Astrocyte (in vitro differentiated cells and primary cell): ENCODE measurements at regions not wholly inside any gene's neighbourhood (a gene's known extent, or its start where the extent isn't known, plus 50 kb on each side); places are given as distances from the start of the nearest gene placed in this dataset.

ENCODE experiments used
- DNase-seq: peaks from one replicate; pipeline ENCODE4 v3.0.0-alpha.2; 2010; ENCODE audit warnings: low read depth
- FAIRE-seq: peaks from 2 replicates; lab custom pipeline; 2011; peaks lifted over from hg19 to GRCh38; lab: Jason Lieb, UNC
- H2AFZ ChIP-seq: 2 replicates; pipeline ENCODE4 v1.6.0; 2012; ENCODE audit warnings: low read depth, low read length, inconsistent platforms
- H3K27ac ChIP-seq: 2 replicates; pipeline ENCODE4 v1.5.1; 2011; ENCODE audit warnings: low read depth, low read length, inconsistent platforms
- H3K27me3 ChIP-seq: 2 replicates; pipeline ENCODE4 v1.6.0; 2011; ENCODE audit warnings: low read length, inconsistent platforms; ENCODE audit not compliant: insufficient read depth
- H3K36me3 ChIP-seq: 2 replicates; pipeline ENCODE4 v1.5.1; 2011; ENCODE audit warnings: low read length, inconsistent platforms; ENCODE audit not compliant: insufficient read depth
- H3K4me1 ChIP-seq: 2 replicates; pipeline ENCODE4 v1.5.1; 2011; ENCODE audit warnings: low read length, inconsistent platforms; ENCODE audit not compliant: insufficient read depth
- H3K4me2 ChIP-seq: 2 replicates; pipeline ENCODE4 v1.6.0; 2012; ENCODE audit warnings: low read length, inconsistent platforms
- H3K4me3 ChIP-seq: 2 replicates; pipeline ENCODE4 v1.5.1; 2011; ENCODE audit warnings: low read depth, mild to moderate bottlenecking, low read length, inconsistent platforms; ENCODE audit not compliant: insufficient read depth
- H3K79me2 ChIP-seq: 2 replicates; pipeline ENCODE4 v1.6.0; 2012; ENCODE audit warnings: mild to moderate bottlenecking, low read length, inconsistent platforms; ENCODE audit not compliant: insufficient read depth
- H3K9ac ChIP-seq: 2 replicates; pipeline ENCODE4 v1.6.0; 2012; ENCODE audit warnings: mild to moderate bottlenecking, low read length, inconsistent platforms
- H3K9me3 ChIP-seq: 2 replicates; pipeline ENCODE4 v1.5.1; 2012; ENCODE audit warnings: low read depth, mild to moderate bottlenecking, low read length, inconsistent platforms; ENCODE audit not compliant: insufficient read depth
- H4K20me1 ChIP-seq: 2 replicates; pipeline ENCODE4 v1.6.0; 2012; ENCODE audit warnings: low read length, inconsistent platforms; ENCODE audit not compliant: insufficient read depth
- H3K27ac Mint-ChIP-seq: one replicate; pipeline ENCODE4 v1.8.0; 2021; ENCODE audit warnings: mild to moderate bottlenecking, mixed read lengths; ENCODE audit not compliant: unreplicated experiment
- H3K27me3 Mint-ChIP-seq: one replicate; pipeline ENCODE4 v1.8.0; 2021; ENCODE audit warnings: low read depth, mixed read lengths; ENCODE audit not compliant: unreplicated experiment
- H3K36me3 Mint-ChIP-seq: one replicate; pipeline ENCODE4 v1.8.0; 2021; ENCODE audit warnings: low read depth, mixed read lengths; ENCODE audit not compliant: unreplicated experiment
- H3K4me1 Mint-ChIP-seq: one replicate; pipeline ENCODE4 v1.8.0; 2021; ENCODE audit warnings: low read depth, mixed read lengths; ENCODE audit not compliant: unreplicated experiment
- H3K4me3 Mint-ChIP-seq: one replicate; pipeline ENCODE4 v1.8.0; 2021; ENCODE audit warnings: mild to moderate bottlenecking, moderate library complexity, mixed read lengths; ENCODE audit not compliant: unreplicated experiment
- H3K9me3 Mint-ChIP-seq: one replicate; pipeline ENCODE4 v1.8.0; 2021; ENCODE audit warnings: mild to moderate bottlenecking, mixed read lengths; ENCODE audit not compliant: unreplicated experiment
- EZH2 ChIP-seq: IDR thresholded peaks from 2 replicates; pipeline ENCODE4 v1.6.1; 2012; ENCODE audit warnings: mild to moderate bottlenecking, low read length, inconsistent platforms; ENCODE audit not compliant: insufficient read depth
- TF ChIP-seq, protein P1 (sequence below): IDR thresholded peaks from 2 replicates; pipeline ENCODE4 v1.5.1; 2011; ENCODE audit warnings: low read depth, mild to moderate bottlenecking, inconsistent platforms, low read length, moderate library complexity; ENCODE audit not compliant: insufficient read depth

DNA sequence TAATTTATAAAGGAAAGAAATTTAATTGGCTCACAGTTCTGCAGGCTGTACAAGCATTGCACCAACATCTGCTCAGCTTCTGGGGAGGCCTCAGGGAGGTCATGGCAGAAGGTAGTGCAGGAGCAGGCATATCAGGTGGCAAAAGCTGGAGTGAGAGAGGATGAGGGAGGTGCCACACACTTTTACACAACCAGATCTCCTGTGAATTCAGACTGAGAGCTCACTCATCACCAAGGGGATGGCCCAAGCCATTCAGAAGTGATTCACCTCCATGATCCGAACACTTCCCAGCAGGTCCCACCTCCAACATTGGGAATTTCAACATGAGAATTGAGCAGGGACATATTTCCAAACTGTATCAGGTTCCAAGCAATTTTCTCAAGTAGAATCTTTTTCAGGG lies 84.7 kb upstream of the BRINP1 start:
- no peak for DNase-seq
- Histone ChIP-seq H3K4me3 (no peak overlapping the region), H3K27me3 (no peaks in the 10 kb centered on the region), H3K9me3 (no peaks in the 10 kb centered on the region), H3K27ac (no peak overlapping the region), H3K4me2 (no peak overlapping the region), H3K9ac (no peak overlapping the region), H3K36me3 (no peaks in the 10 kb centered on the region), H3K4me1 (no peaks in the 10 kb centered on the region), H4K20me1 (no peaks in the 10 kb centered on the region), H2AFZ (no peak overlapping the region), H3K79me2 (no peaks in the 10 kb centered on the region)
- Mint-ChIP-seq H3K9me3 (no peaks in the 10 kb centered on the region), H3K4me1 (peaks cover 29% of the 10 kb centered on the region), H3K27ac (no peak overlapping the region), H3K27me3 (peaks cover 4% of the 10 kb centered on the region), H3K36me3 (no peaks in the 10 kb centered on the region), H3K4me3 (no peak overlapping the region)
- FAIRE-seq = no peak
- TF ChIP-seq, protein P1, sequence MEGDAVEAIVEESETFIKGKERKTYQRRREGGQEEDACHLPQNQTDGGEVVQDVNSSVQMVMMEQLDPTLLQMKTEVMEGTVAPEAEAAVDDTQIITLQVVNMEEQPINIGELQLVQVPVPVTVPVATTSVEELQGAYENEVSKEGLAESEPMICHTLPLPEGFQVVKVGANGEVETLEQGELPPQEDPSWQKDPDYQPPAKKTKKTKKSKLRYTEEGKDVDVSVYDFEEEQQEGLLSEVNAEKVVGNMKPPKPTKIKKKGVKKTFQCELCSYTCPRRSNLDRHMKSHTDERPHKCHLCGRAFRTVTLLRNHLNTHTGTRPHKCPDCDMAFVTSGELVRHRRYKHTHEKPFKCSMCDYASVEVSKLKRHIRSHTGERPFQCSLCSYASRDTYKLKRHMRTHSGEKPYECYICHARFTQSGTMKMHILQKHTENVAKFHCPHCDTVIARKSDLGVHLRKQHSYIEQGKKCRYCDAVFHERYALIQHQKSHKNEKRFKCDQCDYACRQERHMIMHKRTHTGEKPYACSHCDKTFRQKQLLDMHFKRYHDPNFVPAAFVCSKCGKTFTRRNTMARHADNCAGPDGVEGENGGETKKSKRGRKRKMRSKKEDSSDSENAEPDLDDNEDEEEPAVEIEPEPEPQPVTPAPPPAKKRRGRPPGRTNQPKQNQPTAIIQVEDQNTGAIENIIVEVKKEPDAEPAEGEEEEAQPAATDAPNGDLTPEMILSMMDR = no peak
- TF ChIP-seq EZH2 = no peak

DNA sequence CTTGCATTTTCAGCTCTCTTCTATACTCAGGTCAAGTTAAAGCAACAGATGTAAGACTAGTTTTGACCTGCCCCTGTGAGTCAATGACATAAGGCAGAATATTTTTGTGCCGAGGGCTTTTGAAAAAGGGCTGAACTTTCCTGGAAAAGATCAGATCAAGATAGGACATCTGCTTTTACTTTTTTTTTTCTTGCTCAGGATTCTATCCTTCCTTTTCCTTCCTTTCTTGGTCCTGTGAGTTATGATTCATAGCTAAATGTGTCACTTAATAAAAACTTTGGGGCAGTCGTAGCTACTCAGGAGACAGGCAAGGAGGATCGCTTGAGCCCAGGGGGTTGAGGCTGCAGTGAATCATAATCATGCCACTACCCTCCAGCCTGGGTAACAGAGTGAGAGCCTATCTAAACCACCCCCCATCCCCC lies 84.3 kb upstream of the BRINP1 start:
- Histone ChIP-seq H3K27me3 (no peaks in the 10 kb centered on the region), H3K4me3 (no peak overlapping the region), H2AFZ (no peak overlapping the region), H3K4me2 (no peak overlapping the region), H4K20me1 (no peaks in the 10 kb centered on the region), H3K4me1 (no peaks in the 10 kb centered on the region), H3K9me3 (no peaks in the 10 kb centered on the region), H3K79me2 (no peaks in the 10 kb centered on the region), H3K27ac (no peak overlapping the region), H3K36me3 (no peaks in the 10 kb centered on the region), H3K9ac (no peak overlapping the region)
- Mint-ChIP-seq H3K9me3 (no peaks in the 10 kb centered on the region), H3K27me3 (peaks cover 4% of the 10 kb centered on the region), H3K4me3 (no peak overlapping the region), H3K36me3 (no peaks in the 10 kb centered on the region), H3K4me1 (peaks cover 29% of the 10 kb centered on the region), H3K27ac (peak overlapping the region; percentile 38)
- TF ChIP-seq, protein P1 = no peak
- TF ChIP-seq EZH2 = no peak
- FAIRE-seq (no peak), DNase-seq (no peak)

GRCh38 chr9:119451426-119451825 lies 82.2 kb upstream of the BRINP1 start:
- no peak overlapping the region for H3K4me3 Mint-ChIP-seq
- no peak for TF ChIP-seq EZH2
- TF ChIP-seq, protein P1 = no peak
- no peaks in the 10 kb centered on the region for H3K9me3 Mint-ChIP-seq
- H3K9me3 ChIP-seq = no peaks in the 10 kb centered on the region
- no peaks in the 10 kb centered on the region for H3K27me3 ChIP-seq
- no peak overlapping the region for H3K4me2 ChIP-seq
- peaks cover 29% of the 10 kb centered on the region for H3K4me1 Mint-ChIP-seq
- no peak overlapping the region for H2AFZ ChIP-seq
- no peaks in the 10 kb centered on the region for H3K36me3 Mint-ChIP-seq
- no peak overlapping the region for H3K27ac ChIP-seq
- H3K4me3 ChIP-seq = no peak overlapping the region
- no peak for DNase-seq
- no peaks in the 10 kb centered on the region for H3K36me3 ChIP-seq
- no peak overlapping the region for H3K27ac Mint-ChIP-seq
- FAIRE-seq = no peak
- H3K27me3 Mint-ChIP-seq = peaks cover 3% of the 10 kb centered on the region
- no peaks in the 10 kb centered on the region for H3K79me2 ChIP-seq
- H4K20me1 ChIP-seq = no peaks in the 10 kb centered on the region
- H3K4me1 ChIP-seq = no peaks in the 10 kb centered on the region
- H3K9ac ChIP-seq = no peak overlapping the region
